ENCODE measurements at regions not wholly inside any gene's neighbourhood (a gene's known extent, or its start where the extent isn't known, plus 50 kb on each side); places are given as distances from the start of the nearest gene placed in this dataset.

- Histone ChIP-seq H3K36me3 (ENCODE audit: low read length) (no peaks in the 10 kb centered on the region), H3K9me2 (replicated peaks; ENCODE audit: insufficient read depth, low read length) (no peaks in the 10 kb centered on the region), H3K9ac (ENCODE audit: low read length) (no peak overlapping the region), H2AFZ (ENCODE audit: low read depth, low read length, severe bottlenecking) (no peak overlapping the region), H3K27me3 (ENCODE audit: low read length) (no peaks in the 10 kb centered on the region), H3F3A (ENCODE audit: insufficient read depth) (no peaks in the 10 kb centered on the region), H4K20me1 (ENCODE audit: low read depth, low read length) (no peaks in the 10 kb centered on the region), H3K4me3 (ENCODE audit: insufficient read depth, low read length, poor library complexity, severe bottlenecking) (no peak overlapping the region), H3K9me3 (ENCODE audit: insufficient read depth, low read length) (no peaks in the 10 kb centered on the region), H3K27ac (ENCODE audit: low read depth, low read length) (no peak overlapping the region), H3K79me2 (ENCODE audit: insufficient read depth, low read length) (no peaks in the 10 kb centered on the region), H3K4me2 (ENCODE audit: low read depth, low read length, poor library complexity, severe bottlenecking) (no peak overlapping the region)
- TF ChIP-seq, protein P1, sequence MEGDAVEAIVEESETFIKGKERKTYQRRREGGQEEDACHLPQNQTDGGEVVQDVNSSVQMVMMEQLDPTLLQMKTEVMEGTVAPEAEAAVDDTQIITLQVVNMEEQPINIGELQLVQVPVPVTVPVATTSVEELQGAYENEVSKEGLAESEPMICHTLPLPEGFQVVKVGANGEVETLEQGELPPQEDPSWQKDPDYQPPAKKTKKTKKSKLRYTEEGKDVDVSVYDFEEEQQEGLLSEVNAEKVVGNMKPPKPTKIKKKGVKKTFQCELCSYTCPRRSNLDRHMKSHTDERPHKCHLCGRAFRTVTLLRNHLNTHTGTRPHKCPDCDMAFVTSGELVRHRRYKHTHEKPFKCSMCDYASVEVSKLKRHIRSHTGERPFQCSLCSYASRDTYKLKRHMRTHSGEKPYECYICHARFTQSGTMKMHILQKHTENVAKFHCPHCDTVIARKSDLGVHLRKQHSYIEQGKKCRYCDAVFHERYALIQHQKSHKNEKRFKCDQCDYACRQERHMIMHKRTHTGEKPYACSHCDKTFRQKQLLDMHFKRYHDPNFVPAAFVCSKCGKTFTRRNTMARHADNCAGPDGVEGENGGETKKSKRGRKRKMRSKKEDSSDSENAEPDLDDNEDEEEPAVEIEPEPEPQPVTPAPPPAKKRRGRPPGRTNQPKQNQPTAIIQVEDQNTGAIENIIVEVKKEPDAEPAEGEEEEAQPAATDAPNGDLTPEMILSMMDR (IDR thresholded peaks at IDR 0.05; ENCODE audit: insufficient read depth, low read length, poor library complexity, severe bottlenecking) = peak; percentile 51
- no peak for TF ChIP-seq EZH2phosphoT487 (conservative IDR thresholded peaks at IDR 0.05; ENCODE audit: low read length)
Measured at GRCh38 chr15:59917504-59918157, 86.5 kb upstream of the FOXB1 start.

DNA sequence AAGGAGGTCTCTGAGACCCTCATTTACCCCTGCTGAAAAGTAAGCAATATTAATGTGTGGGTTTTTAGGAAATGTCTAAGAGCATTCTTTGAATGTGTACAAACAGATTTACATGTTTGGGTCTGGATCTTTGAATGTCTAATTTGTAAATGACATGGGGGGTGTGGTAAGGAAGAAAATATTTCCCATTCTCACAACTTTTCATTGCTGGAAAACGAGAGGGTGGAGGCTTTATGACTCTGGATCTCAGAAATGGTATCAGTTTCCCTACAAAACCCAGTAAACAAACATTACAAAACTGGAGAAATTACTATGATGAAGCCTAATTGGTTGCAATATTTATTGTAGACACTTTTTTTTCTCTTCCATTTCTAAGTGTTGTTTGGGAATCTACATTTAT lies 98.1 kb upstream of the FOXB1 start:
- H4K20me1 ChIP-seq (ENCODE audit: low read depth, low read length) = no peaks in the 10 kb centered on the region
- no peaks in the 10 kb centered on the region for H3K27me3 ChIP-seq (ENCODE audit: low read length)
- no peak overlapping the region for H3K4me2 ChIP-seq (ENCODE audit: low read depth, low read length, poor library complexity, severe bottlenecking)
- H3K36me3 ChIP-seq (ENCODE audit: low read length) = no peaks in the 10 kb centered on the region
- TF ChIP-seq, protein P1 (IDR thresholded peaks at IDR 0.05; ENCODE audit: insufficient read depth, low read length, poor library complexity, severe bottlenecking) = no peak
- TF ChIP-seq EZH2phosphoT487 (conservative IDR thresholded peaks at IDR 0.05; ENCODE audit: low read length) = no peak
- no peak overlapping the region for H2AFZ ChIP-seq (ENCODE audit: low read depth, low read length, severe bottlenecking)
- no peak overlapping the region for H3K4me3 ChIP-seq (ENCODE audit: insufficient read depth, low read length, poor library complexity, severe bottlenecking)
- no peaks in the 10 kb centered on the region for H3F3A ChIP-seq (ENCODE audit: insufficient read depth)
- H3K9ac ChIP-seq (ENCODE audit: low read length) = no peak overlapping the region
- no peaks in the 10 kb centered on the region for H3K79me2 ChIP-seq (ENCODE audit: insufficient read depth, low read length)
- H3K27ac ChIP-seq (ENCODE audit: low read depth, low read length) = no peak overlapping the region
- no peaks in the 10 kb centered on the region for H3K9me3 ChIP-seq (ENCODE audit: insufficient read depth, low read length)
- no peaks in the 10 kb centered on the region for H3K9me2 ChIP-seq (replicated peaks; ENCODE audit: insufficient read depth, low read length)

- TF ChIP-seq, protein P1 (IDR thresholded peaks at IDR 0.05; ENCODE audit: insufficient read depth, low read length, poor library complexity, severe bottlenecking) = no peak
- TF ChIP-seq EZH2phosphoT487 (conservative IDR thresholded peaks at IDR 0.05; ENCODE audit: low read length) = no peak
- no peaks in the 10 kb centered on the region for H3F3A ChIP-seq (ENCODE audit: insufficient read depth)
- no peaks in the 10 kb centered on the region for H3K9me3 ChIP-seq (ENCODE audit: insufficient read depth, low read length)
- no peaks in the 10 kb centered on the region for H3K36me3 ChIP-seq (ENCODE audit: low read length)
- no peaks in the 10 kb centered on the region for H3K9me2 ChIP-seq (replicated peaks; ENCODE audit: insufficient read depth, low read length)
- H3K27ac ChIP-seq (ENCODE audit: low read depth, low read length) = no peak overlapping the region
- no peaks in the 10 kb centered on the region for H3K79me2 ChIP-seq (ENCODE audit: insufficient read depth, low read length)
- no peak overlapping the region for H3K4me3 ChIP-seq (ENCODE audit: insufficient read depth, low read length, poor library complexity, severe bottlenecking)
- H2AFZ ChIP-seq (ENCODE audit: low read depth, low read length, severe bottlenecking) = no peak overlapping the region
- H4K20me1 ChIP-seq (ENCODE audit: low read depth, low read length) = no peaks in the 10 kb centered on the region
- no peak overlapping the region for H3K9ac ChIP-seq (ENCODE audit: low read length)
- H3K27me3 ChIP-seq (ENCODE audit: low read length) = no peaks in the 10 kb centered on the region
- no peak overlapping the region for H3K4me2 ChIP-seq (ENCODE audit: low read depth, low read length, poor library complexity, severe bottlenecking)
Measured at GRCh38 chr15:59905176-59905575, 98.9 kb upstream of the FOXB1 start.
